GM18867 (cell line): ENCODE measurements at regions not wholly inside any gene's neighbourhood (a gene's known extent, or its start where the extent isn't known, plus 50 kb on each side); places are given as distances from the start of the nearest gene placed in this dataset.
"Not testable (repeated sequence)": the region's sequence is repeated elsewhere in the genome, so short reads cannot be mapped to it uniquely, and the experiment has no call there.

ENCODE experiments used
- ATAC-seq: cut with Tn5 transposase; IDR thresholded peaks from one replicate; pipeline ENCODE4 v1.9.1; 2021; ENCODE audit warnings: mild to moderate bottlenecking, moderate library complexity; ENCODE audit not compliant: unreplicated experiment

GRCh38 chr9:79471580-79472543 is 99.9 kb upstream of the TLE4 start:
- peak; percentile 70 for ATAC-seq

DNA sequence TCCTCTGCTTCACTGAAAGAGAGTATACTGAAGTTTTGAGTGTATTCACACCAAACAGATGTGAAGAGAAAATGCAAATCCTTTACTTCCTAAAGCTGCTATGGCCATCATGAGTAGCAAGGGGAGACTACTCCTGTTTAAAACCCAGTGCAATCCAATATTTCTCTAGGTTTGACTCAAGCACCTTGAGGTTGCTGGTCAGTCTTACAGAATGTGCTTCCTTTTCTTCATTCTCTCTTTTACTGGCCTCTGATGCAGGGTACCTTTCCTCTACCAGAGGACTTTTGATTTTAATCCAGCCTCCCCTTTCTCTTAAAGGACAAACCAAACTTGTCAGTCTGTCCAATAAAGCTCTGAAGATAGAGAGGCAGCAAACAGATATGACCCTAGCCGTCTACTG is 98.1 kb upstream of the TLE4 start:
- no peak for ATAC-seq

DNA sequence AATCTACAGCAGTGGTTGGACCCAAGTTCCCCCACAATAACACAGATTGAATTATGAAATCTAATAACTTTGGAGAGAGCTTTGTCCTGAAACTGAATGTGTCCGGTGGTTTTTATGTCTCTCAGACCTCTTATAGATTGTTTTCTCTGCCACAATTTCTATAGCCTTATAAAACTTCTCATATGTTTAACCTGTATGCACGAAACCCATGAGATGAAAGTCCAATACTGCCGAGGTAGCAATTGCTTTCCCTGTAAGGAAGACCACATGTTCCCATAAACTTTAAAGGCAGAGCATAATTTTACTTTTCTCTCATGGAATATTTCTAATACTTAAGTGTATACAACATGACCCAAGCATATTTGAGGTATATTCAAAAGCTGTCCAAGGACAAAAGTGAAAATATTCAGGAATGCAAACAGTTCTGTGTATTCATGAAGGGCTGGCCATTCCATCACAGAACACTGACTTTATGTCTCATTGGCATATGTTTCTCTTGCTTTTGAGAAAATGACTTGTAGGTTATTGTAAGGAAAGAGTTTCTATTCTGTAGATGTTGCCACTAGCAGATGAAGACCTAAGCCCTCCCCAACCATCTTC is 94.4 kb upstream of the TLE4 start:
- no peak for ATAC-seq

GRCh38 chr9:79477955-79478771 is 93.6 kb upstream of the TLE4 start:
- ATAC-seq = peak; percentile 79

DNA sequence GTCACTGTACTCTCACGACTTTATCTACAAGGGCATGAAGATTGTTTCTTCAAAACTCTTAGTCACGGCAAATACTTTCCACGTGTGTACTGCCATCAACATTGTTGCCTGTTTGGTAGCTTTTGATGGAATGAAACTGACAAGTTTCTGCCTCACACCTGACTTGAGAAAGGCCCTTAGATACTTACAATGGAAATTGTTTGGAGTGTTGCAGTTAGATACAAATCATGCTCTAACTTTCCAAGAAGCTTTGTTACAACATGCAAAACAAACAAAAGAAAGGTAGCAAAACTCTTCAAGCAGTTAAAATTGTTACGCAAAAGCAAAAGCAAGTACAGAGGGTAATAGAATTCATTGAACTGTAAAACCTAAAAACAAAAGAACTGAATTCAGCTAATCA is 91.1 kb upstream of the TLE4 start:
- ATAC-seq = no peak

DNA sequence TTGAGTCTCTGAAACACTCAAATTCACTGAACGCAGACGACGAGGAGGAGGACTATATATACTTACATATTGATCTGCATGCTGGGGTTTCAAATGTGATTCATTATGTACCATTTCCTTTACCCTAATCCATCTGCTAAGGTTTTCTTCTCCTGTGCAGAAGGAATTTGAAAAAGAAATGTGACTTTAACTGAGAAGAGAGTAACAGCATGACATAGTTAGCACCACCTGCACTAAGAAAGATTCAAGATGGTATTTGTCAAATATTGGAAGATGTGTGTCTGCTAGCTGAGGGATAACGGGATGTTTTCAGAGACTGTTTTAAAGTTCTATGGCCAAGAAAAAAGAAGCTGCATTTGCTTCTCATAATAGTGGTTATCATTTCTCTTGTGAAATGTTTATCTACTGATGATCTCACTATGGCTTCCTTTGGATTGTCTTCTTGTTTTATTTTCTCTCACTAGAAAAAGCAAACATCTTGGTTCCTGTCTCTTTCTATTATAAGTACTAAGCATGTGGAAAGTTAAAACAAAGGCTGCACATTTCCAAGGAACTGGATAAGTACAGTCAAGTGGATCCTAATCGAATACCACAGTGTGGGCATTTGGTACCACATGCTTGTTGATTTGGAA is 89.8 kb upstream of the TLE4 start:
- ATAC-seq = no peak

GRCh38 chr9:79485258-79485657 is 86.5 kb upstream of the TLE4 start:
- ATAC-seq = no peak

DNA sequence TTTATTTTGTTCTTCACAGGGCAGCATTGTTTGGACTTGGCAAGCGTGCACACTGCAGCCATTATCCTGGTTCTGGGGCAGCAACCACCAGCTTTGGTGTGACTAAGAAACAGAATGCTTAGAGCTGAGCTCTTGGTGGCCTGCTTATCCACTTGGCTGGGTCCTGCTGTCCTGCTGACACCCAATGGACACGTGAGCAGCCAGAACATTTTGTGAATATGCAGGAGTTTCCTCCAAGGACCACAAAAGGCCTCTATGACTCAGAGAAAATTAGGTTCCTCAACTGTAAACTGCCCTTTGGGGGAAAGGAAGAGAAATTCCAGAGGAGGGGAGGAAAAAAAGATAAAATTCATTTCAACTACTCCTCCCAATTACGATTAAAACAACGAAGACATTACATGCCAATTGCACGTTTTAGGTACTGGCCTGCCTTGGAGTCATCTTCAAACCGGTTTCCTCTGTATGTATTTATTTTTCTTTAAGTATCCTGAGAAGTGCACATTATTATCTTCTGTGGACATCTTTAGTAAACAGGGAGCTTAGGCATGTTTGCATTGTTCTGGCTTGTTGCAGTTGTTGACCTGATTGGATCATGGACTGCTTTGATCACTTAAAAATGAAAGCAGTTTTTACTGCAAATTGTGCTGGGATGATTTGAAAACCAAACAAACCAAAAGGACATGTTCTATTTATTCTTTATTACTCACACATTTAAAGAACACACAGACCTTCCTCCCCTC is 82.3 kb upstream of the TLE4 start:
- no peak for ATAC-seq

DNA sequence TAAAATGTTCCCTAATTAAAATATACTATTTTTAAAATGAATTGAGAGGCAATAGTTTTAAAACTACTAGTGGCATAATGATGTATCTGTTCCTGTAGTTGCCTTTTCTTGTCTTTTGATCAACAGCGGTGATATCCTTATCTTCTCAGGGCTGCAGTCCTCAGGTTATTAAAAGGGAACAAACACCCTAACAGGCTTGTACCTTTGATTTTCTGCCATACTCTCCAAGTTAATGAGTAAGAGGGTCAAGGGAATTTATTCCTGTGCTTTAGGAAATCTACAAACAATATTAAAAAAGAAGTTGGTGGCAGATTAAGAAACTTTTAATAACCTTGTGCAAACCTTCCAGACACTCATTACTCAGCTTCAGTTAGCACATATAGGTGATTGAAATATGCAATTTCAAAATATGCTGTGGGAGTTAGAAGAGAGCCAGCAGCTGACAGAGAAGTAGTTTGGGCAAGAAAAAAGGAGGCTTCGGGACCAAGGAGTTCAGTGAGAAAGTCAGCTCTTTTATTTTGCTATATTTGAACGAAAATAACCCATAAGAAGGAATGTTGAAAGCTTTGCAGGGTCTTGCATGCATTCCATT is 81.0 kb upstream of the TLE4 start:
- ATAC-seq = no peak

DNA sequence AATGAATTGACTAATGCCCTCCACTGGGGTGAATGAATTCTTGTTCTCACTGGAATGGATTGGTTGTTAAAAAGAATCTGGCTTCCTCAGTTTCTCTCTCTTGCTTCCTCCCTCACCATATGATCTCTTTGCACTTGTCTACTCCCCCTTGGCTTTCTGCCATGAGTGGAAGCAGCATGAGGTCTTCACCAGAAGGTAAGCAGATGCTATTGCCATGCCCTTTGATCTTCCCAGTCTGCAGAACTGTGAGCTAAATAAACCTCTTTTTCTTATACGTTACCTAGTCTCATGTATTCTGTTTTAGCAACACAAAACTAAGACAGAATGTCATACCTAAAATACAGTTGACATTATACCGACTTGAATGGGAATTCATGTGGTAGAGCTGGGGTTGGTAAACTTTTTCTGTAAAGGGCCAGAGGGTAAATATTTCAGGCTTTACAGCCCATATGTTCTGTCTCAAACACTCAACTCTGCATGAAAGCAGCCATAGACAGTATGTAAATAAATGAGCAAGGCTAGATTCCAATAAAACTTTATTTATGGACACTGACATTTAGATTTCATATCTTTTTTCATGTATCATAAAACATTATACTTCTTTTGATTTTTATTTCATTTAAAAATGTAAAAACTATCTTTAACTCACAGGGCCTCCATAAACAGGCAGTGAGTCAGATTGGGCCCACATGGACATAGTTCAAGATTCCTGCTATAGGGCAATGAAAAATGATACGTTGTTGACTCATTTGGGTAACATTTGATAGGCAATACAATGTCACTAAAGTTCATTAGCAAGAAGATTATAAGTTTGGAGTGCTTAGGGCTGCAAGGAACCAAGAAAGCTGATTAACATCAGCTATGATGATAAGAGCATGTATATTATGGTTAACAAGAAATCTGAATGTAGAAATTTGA is 79.4 kb upstream of the TLE4 start:
- ATAC-seq = no peak

GRCh38 chr9:79500196-79500864 is 71.4 kb upstream of the TLE4 start:
- ATAC-seq = not testable (repeated sequence)

GRCh38 chr9:79501546-79501945 is 70.2 kb upstream of the TLE4 start:
- ATAC-seq = no peak

DNA sequence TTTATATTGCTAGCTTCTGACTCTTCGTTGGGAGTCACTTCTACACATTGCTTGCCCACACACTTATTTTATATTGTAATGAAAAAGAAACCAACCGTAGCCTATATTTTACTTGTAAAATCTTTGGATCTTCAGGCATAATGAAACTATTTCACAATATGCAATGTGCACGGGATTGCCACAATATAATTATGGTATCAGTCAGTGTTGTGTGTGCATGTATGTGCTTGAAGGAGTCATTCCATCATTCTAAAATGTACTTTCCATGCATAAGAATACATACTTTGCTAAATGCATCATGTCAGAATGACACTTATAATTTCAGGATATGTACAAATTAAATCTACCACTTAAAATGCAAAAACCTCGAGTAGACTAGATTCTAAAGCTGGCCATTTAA is 64.0 kb upstream of the TLE4 start:
- ATAC-seq = no peak

- no peak for ATAC-seq
Measured at GRCh38 chr9:79512251-79512650, 59.5 kb upstream of the TLE4 start.
